IPS-NIHi11 (cell line): ENCODE measurements at regions not wholly inside any gene's neighbourhood (a gene's known extent, or its start where the extent isn't known, plus 50 kb on each side); places are given as distances from the start of the nearest gene placed in this dataset.

Experiments
- DNase-seq: peaks from one replicate; pipeline ENCODE4 v3.0.0; 2012; ENCODE audit warnings: mixed read lengths, low spot score

- no peak for DNase-seq
Observed at GRCh38 chr5:3362606-3362910, 233.1 kb upstream of the IRX1 start.

- DNase-seq = no peak
Observed at GRCh38 chr5:3361811-3362605, 233.6 kb upstream of the IRX1 start.

GRCh38 chr5:3359642-3360041 is 236.0 kb upstream of the IRX1 start:
- DNase-seq = no peak

GRCh38 chr5:3357291-3357690 is 238.3 kb upstream of the IRX1 start:
- no peak for DNase-seq

DNA sequence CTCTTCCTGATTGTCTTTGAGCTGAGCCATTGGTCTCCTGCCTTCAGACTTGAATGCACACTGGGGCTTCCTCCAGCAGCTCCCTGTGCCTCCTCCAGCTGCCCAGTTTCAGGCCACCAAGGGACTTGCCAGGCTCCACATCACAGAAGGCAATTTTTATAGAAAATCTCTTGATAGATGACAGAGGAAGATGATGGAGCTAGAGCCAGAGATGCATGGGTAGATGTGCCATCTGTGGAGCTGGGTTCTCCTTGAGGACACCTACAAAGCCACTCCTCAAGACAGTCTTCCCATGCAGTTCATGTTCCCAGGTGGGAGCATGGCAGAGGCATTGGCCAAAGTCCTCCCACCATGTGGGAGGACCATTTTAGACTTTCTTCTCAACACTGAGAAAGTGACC is 239.6 kb upstream of the IRX1 start:
- DNase-seq = no peak

DNA sequence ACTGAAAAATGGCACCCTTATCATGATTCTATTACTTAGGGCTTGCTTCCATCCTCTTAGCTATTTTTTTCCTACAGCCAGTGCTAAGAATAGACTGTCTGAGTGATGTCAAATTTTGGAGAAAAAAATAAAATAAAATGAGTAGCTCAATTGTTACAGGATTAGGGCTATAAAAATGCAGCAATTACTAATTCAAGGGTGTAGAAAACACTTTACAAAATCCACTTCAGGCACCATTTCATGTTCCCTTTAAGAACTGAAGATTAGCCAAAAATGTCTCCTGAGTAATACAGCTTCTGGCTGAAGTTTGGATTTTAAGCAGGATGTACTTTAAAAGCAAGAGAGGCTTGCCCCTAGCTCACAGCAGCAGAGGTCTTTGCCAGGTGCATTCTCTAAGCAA is 240.5 kb upstream of the IRX1 start:
- no peak for DNase-seq

DNA sequence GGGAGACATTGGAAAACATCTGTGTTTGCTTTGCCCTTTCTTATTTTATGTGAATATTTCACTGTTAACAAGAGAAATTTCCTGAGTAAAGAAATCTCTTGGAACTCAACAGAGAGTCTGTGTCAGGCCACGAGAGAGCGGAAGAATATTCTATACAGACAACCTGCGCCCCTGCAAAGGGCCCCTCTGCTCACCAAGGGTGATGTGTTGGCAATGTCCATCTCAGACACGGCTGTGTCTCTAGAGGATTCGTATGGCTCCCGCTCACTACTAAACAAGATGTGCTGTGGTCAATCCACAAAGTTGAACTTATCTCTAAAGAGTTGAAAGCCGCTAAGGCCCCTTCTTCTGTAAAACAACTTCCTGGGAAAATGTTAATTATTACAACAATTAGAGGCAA is 241.0 kb upstream of the IRX1 start:
- DNase-seq = no peak

- DNase-seq = no peak
Observed at GRCh38 chr5:3353561-3353960, 242.1 kb upstream of the IRX1 start.

- no peak for DNase-seq
Observed at GRCh38 chr5:3352711-3353110, 242.9 kb upstream of the IRX1 start.

DNA sequence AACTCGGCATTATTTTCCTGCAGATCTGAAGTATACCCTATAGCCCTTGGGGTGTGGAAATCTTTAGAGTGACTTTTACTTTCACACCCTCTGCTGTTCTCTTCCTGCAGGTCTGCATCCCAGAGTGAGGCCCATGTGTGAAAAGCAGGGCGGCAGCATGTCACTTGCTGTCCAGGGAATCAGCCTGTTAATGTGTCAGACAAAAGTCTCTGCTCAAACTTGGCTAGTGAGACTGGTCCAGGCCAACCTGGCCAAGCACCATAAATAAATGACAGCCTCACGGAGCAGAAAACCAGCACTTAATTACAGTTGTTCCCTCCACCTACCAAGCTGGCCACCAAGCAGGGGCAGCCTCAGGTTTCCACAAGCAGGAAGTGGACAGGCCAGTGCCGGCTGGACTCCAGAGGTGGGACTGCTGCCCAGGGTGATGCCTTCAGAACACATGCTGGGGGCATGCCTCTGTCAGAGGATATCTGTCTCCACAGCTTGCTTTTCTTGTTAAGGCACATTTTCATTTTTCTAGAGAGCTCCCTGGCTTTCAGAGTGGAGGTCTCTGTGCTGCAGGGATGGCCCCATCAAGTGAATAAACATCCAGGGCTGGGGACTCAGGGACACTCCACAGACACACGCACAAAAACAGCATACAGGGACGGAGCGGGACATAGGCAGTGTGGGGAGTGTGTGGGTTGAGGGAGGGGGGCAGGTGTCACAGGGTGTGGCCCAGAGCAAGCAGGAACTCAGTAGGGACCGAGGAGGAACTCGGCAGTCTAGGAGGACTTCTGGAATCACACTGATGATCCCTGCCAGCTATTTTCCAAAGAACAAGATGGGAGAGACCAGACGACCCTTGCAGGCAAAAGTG is 243.8 kb upstream of the IRX1 start:
- DNase-seq = no peak

- no peak for DNase-seq
Observed at GRCh38 chr5:3350781-3351180, 244.9 kb upstream of the IRX1 start.

GRCh38 chr5:3349704-3350565 is 245.7 kb upstream of the IRX1 start:
- no peak for DNase-seq

GRCh38 chr5:3348576-3349535 is 246.8 kb upstream of the IRX1 start:
- no peak for DNase-seq

DNA sequence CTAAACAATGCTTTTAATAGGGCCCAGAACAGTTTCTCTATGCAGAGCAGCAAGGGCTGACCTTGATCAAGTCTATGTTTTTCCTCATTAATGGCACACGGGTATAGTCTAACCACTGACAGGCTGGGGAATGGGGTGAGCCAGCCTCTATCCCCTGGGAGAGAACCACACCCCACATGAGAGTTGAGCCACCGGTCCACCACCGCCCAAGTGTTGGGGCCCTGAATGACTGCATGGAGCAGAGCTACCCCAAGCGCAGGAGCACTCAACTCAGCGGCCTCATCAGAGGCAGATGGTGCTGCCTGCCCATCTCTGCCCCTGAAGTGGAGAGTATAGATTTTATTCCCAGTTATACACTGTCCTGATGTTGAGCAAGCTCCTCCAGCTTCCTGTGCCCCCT is 247.9 kb upstream of the IRX1 start:
- DNase-seq = no peak

DNA sequence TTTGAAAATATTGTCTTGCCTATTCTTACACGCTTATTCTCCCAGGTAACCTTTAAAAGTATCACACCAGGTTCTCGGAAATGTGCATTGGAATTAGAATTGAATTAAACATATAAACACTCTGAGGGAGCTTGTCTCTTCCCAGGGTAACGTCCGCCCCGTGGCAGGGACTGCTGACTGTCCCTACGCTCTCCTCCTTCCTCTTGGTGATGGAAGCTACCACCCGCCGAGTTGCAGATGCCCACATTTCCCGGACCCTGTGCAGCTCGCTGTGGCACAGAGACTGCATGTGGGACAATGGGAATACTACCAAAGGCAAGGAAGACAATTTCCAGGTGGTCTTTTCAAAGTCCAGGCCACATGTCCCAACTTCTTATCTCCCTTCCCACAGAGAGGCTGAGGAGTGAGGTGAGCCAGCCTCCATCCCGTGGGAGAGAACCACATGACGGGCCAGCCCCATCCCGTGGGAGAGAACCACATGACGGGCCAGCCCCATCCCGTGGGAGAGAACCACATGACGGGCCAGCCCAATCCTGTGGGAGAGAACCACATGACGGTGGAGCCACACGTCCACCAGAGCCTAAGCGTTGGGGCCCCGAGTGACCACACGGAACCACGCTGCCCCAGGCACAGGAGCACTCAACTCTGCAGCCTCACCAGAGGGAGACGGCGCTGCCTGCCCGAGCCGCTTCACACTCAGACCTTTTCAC is 249.4 kb upstream of the IRX1 start:
- no peak for DNase-seq

DNA sequence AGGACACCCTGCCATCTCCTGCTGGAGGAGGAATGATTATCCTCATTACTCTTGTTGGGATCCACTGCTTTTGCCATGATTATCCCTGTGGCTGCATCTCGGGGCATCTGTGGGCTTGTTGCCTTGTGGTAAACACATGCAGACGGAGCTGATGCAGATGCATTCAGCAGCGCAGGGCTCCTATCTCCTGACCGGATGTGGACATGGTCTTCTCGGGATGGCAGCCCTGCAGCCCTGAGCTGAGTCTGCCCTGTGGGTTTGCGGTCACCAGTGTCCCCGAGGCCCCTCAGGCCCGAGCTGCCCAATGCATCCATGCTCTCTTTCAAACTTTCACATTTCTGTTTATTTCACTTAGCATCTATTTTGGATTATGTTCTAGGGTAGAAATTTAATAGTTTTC is 250.4 kb upstream of the IRX1 start:
- DNase-seq = no peak

DNA sequence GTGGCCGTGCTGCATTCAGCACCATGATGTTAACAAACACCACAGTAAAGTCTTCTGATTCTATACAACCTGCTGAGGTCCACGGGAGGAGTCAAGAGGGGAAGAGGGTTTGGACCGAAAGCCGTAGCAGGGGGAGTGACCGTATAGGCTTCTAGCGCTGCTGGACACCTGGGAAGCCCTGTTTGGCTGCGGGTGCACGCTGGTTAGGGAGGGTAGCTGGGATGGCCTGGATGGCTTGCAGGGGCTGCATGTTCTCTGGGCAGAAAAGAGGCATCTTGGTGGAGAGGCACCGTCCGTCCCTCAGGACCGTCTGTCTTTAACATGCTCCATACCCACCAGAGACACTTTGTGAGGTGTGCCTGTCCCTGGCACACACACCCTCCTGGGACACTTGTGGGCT is 251.0 kb upstream of the IRX1 start:
- DNase-seq = no peak

- DNase-seq = no peak
Observed at GRCh38 chr5:3343911-3344310, 251.7 kb upstream of the IRX1 start.

- DNase-seq = no peak
Observed at GRCh38 chr5:3343211-3343610, 252.4 kb upstream of the IRX1 start.

GRCh38 chr5:3342271-3343100 is 253.1 kb upstream of the IRX1 start:
- no peak for DNase-seq
